H1 (cell line): ENCODE measurements at regions not wholly inside any gene's neighbourhood (a gene's known extent, or its start where the extent isn't known, plus 50 kb on each side); places are given as distances from the start of the nearest gene placed in this dataset.

ENCODE experiments used
- CREB1 ChIP-seq: IDR thresholded peaks from 2 replicates; pipeline ENCODE4 v1.6.1; 2012; ENCODE audit warnings: inconsistent platforms
- HDAC6 ChIP-seq: IDR thresholded peaks from one replicate; pipeline ENCODE4 v1.7.1; 2012; ENCODE audit warnings: low read depth, mild to moderate bottlenecking, inconsistent platforms, low read length, moderate library complexity
- POLR2AphosphoS5 ChIP-seq: IDR thresholded peaks from 2 replicates; pipeline ENCODE4 v1.6.1; 2011; ENCODE audit warnings: low read depth, low read length
- SP1 ChIP-seq: IDR thresholded peaks from 2 replicates; pipeline ENCODE4 v1.6.1; 2011; ENCODE audit warnings: low read depth, low read length
- USF2 ChIP-seq: IDR thresholded peaks from 2 replicates; pipeline ENCODE4 v1.6.1; 2011; ENCODE audit warnings: low read length, improper control_type of control experiment
- TF ChIP-seq, protein P1 (sequence below), 3 experiments: IDR thresholded peaks; 1 replicate in 2 of 3; 2 replicates in 1 of 3; pipeline versions ENCODE4 v1.5.1 to v1.6.1; 2011; ENCODE audit warnings: low read length in 3 of 3, mild to moderate bottlenecking in 3 of 3, inconsistent platforms in 2 of 3, low read depth in 1 of 3, moderate library complexity in 1 of 3; ENCODE audit not compliant: insufficient read depth in 1 of 3; ENCODE audit errors: control extremely low read depth in 1 of 3

DNA sequence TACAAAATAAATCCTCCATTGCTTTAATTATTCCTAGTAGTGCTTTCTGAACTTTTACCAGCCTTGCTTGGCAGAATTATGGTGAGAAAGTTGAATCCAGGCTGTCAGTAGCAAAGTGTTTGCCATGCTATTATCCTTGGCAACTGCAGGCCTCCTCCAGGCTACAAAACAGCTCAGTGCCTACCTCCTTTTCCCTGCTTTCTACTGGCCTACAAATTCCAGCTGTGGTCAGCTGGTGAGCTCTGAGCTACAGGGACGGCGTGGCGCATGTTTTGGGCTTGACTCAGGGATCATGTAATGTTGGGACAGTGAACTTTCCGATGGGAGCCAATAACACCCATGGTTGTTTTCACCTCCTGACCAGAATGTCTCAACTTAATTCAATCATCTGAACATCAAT, 456.1 kb upstream of the ADAMTS5 start:
- no peak for TF ChIP-seq HDAC6
- no peak for TF ChIP-seq POLR2AphosphoS5
- no peak for TF ChIP-seq USF2
- no peak for TF ChIP-seq SP1
- TF ChIP-seq CREB1, result no peak
- TF ChIP-seq, protein P1, sequence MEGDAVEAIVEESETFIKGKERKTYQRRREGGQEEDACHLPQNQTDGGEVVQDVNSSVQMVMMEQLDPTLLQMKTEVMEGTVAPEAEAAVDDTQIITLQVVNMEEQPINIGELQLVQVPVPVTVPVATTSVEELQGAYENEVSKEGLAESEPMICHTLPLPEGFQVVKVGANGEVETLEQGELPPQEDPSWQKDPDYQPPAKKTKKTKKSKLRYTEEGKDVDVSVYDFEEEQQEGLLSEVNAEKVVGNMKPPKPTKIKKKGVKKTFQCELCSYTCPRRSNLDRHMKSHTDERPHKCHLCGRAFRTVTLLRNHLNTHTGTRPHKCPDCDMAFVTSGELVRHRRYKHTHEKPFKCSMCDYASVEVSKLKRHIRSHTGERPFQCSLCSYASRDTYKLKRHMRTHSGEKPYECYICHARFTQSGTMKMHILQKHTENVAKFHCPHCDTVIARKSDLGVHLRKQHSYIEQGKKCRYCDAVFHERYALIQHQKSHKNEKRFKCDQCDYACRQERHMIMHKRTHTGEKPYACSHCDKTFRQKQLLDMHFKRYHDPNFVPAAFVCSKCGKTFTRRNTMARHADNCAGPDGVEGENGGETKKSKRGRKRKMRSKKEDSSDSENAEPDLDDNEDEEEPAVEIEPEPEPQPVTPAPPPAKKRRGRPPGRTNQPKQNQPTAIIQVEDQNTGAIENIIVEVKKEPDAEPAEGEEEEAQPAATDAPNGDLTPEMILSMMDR (IDR thresholded peaks at IDR 0.05; ENCODE audit: control extremely low read depth in 1 of 3, insufficient read depth in 1 of 3, low read depth in 1 of 3, low read length in 3 of 3), result no peak
